Breast epithelium (tissue), 3 donors: ENCODE measurements at regions not wholly inside any gene's neighbourhood (a gene's known extent, or its start where the extent isn't known, plus 50 kb on each side); places are given as distances from the start of the nearest gene placed in this dataset.

Source experiments
- POLR2A ChIP-seq: fragments of 450-650 bp; IDR thresholded peaks from one replicate; pipeline ENCODE4 v1.6.1; 2016; ENCODE audit warnings: antibody characterized with exemption, mild to moderate bottlenecking, moderate library complexity
- TF ChIP-seq, protein P1 (sequence below), 3 donors: fragments of 450-650 bp; IDR thresholded peaks; one replicate each; pipeline ENCODE4 v1.5.1; 2016 to 2017; ENCODE audit warnings: antibody characterized with exemption in 3 of 3, mild to moderate bottlenecking in 3 of 3, moderate library complexity in 3 of 3

DNA sequence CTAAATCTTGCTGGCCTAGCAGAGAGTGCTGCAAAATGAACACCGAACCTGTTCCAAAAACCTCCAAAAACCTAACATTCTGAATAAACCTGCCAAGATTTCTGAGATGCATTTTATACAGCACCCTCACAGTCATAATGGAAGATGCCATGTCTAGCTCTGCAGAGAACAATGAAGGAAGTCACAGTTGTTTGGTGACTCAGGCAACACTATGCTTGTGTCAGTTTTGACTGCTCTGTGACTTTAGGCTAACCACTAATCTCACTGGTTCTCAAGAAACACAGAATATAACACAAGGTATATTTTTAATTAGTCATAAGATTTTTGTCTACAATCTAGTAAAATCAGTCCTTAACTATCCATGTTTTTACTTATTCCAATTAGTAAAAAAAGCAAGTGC, 606.6 kb downstream of the TBL1XR1 start:
- no peak for TF ChIP-seq POLR2A
- TF ChIP-seq, protein P1, sequence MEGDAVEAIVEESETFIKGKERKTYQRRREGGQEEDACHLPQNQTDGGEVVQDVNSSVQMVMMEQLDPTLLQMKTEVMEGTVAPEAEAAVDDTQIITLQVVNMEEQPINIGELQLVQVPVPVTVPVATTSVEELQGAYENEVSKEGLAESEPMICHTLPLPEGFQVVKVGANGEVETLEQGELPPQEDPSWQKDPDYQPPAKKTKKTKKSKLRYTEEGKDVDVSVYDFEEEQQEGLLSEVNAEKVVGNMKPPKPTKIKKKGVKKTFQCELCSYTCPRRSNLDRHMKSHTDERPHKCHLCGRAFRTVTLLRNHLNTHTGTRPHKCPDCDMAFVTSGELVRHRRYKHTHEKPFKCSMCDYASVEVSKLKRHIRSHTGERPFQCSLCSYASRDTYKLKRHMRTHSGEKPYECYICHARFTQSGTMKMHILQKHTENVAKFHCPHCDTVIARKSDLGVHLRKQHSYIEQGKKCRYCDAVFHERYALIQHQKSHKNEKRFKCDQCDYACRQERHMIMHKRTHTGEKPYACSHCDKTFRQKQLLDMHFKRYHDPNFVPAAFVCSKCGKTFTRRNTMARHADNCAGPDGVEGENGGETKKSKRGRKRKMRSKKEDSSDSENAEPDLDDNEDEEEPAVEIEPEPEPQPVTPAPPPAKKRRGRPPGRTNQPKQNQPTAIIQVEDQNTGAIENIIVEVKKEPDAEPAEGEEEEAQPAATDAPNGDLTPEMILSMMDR (IDR thresholded peaks at IDR 0.05), result no peak
